Right lobe of liver (tissue), 6 donors: ENCODE measurements at regions not wholly inside any gene's neighbourhood (a gene's known extent, or its start where the extent isn't known, plus 50 kb on each side); places are given as distances from the start of the nearest gene placed in this dataset.
A peak's percentile ranks its signal among the peaks of the same experiment; 100 is the strongest.

Experiments used
- ATAC-seq, 4 donors: fragments of 200-7000 bp; cut with Tn5 transposase; one replicate each; pipeline ENCODE4 v1.9.1; 2020; ENCODE audit warnings: mild to moderate bottlenecking in 4 of 4, moderate library complexity in 4 of 4
- DNase-seq, 3 donors: peaks; one replicate each; pipeline ENCODE4 v3.0.0-alpha.2; 2020
- H3K27ac ChIP-seq, 3 donors: fragments of 200-600 bp; one replicate each; pipeline ENCODE4 v1.8.0; 2022
- H3K27me3 ChIP-seq, 2 donors: fragments of 200-600 bp; one replicate each; pipeline ENCODE4 v1.8.0; 2022
- H3K36me3 ChIP-seq, 4 donors: fragments of 200-600 bp; sonication (generic) in 1 of 4; one replicate each; pipeline versions ENCODE4 v1.5.1 to v1.8.0; 2017 to 2022; ENCODE audit warnings: control low read depth in 1 of 4
- H3K4me1 ChIP-seq, 4 donors: fragments of 200-600 bp; sonication (generic) in 1 of 4; one replicate each; pipeline versions ENCODE4 v1.5.1 to v1.8.0; 2017 to 2022; ENCODE audit warnings: control low read depth in 1 of 4
- H3K4me3 ChIP-seq, 3 donors: fragments of 200-600 bp; one replicate each; pipeline ENCODE4 v1.8.0; 2022
- H3K9me3 ChIP-seq, 4 donors: fragments of 200-600 bp; sonication (generic) in 1 of 4; one replicate each; pipeline versions ENCODE4 v1.5.1 to v1.8.0; 2017 to 2022; ENCODE audit warnings: control low read depth in 1 of 4
- CTCF ChIP-seq, 4 donors: fragments of 200-600 bp in 3 of 4; fragments of 450-650 bp in 1 of 4; IDR thresholded peaks; one replicate each; pipeline versions ENCODE4 v1.5.1 to v1.8.0; 2016 to 2022; ENCODE audit warnings: antibody characterized with exemption in 4 of 4, mild to moderate bottlenecking in 2 of 4
- POLR2A ChIP-seq: fragments of 450-650 bp; IDR thresholded peaks from one replicate; pipeline ENCODE4 v1.6.1; 2017; ENCODE audit warnings: antibody characterized with exemption, mild to moderate bottlenecking
- WGBS: methylation state at CpG from one replicate; pipeline ENCODE4 v1.1.6; 2018; ENCODE audit warnings: low coverage, low lambda C conversion rate; ENCODE audit not compliant: insufficient coverage; ENCODE audit errors: missing lambda C conversion rate; 5-methylcytosine and 5-hydroxymethylcytosine counted together
- intact Hi-C, 2 donors: fragments of 100-400 bp; cut with DNase I; formaldehyde crosslinking; loops; one replicate each; pipeline versions ENCODE4 v1.11.2 to v1.14.1; 2022
- donor health status: DM: no; HTN: yes; CAD: no.
- donor health status: DM: no; HTN: no; CAD: no.
- donor health status: DM: no; HTN: no; CAD: no.
- donor health status: DM: no; HTN: yes; CAD: no.
- donor health status: DM: no; HTN: yes; CAD: no.

GRCh38 chr2:8067784-8068336, 614.0 kb upstream of the ID2 start:
- Histone ChIP-seq H3K9me3 (no peaks in the 10 kb centered on the region), H3K27ac (no peak overlapping the region), H3K4me3 (no peak overlapping the region), H3K4me1 (no peaks in the 10 kb centered on the region), H3K36me3 (no peaks in the 10 kb centered on the region), H3K27me3 (no peaks in the 10 kb centered on the region)
- intact Hi-C loops: no loop called here
- TF ChIP-seq CTCF (IDR thresholded peaks at IDR 0.05): no peak
- no peak for TF ChIP-seq POLR2A
- 84% methylated on average over 7 of the region's 15 CpGs for WGBS
- ATAC-seq (no peak), DNase-seq (no peak)

GRCh38 chr2:8072907-8073306, 608.9 kb upstream of the ID2 start:
- Histone ChIP-seq H3K4me1 (no peaks in the 10 kb centered on the region), H3K27me3 (no peaks in the 10 kb centered on the region), H3K9me3 (no peaks in the 10 kb centered on the region), H3K36me3 (no peaks in the 10 kb centered on the region), H3K4me3 (no peak overlapping the region), H3K27ac (no peak overlapping the region)
- ATAC-seq (no peak), DNase-seq (no peak)
- intact Hi-C loops: no loop called here
- 61% methylated on average over 1 of the region's 1 CpG for WGBS
- TF ChIP-seq POLR2A: no peak
- TF ChIP-seq CTCF (IDR thresholded peaks at IDR 0.05): no peak

GRCh38 chr2:8073916-8074315, 607.9 kb upstream of the ID2 start:
- Histone ChIP-seq H3K9me3 (no peaks in the 10 kb centered on the region), H3K27ac (no peak overlapping the region), H3K27me3 (no peaks in the 10 kb centered on the region), H3K4me3 (no peak overlapping the region), H3K36me3 (no peaks in the 10 kb centered on the region), H3K4me1 (no peaks in the 10 kb centered on the region)
- ATAC-seq: no peak
- 89% methylated on average over 5 of the region's 7 CpGs for WGBS
- DNase-seq: no peak
- intact Hi-C loops: no loop called here
- TF ChIP-seq CTCF (IDR thresholded peaks at IDR 0.05) (no peak), POLR2A (no peak)

GRCh38 chr2:8076448-8077342, 605.2 kb upstream of the ID2 start:
- Histone ChIP-seq H3K27me3 (no peaks in the 10 kb centered on the region), H3K4me3 (no peak overlapping the region), H3K36me3 (no peaks in the 10 kb centered on the region), H3K27ac (no peak overlapping the region), H3K4me1 (no peaks in the 10 kb centered on the region), H3K9me3 (no peaks in the 10 kb centered on the region)
- DNase-seq (no peak), ATAC-seq (peak in 3 of 4 donors; percentile 40 to 63 (median 43))
- WGBS: 64% methylated on average over 6 of the region's 6 CpGs
- intact Hi-C loops: no loop called here
- TF ChIP-seq POLR2A: no peak
- TF ChIP-seq CTCF (IDR thresholded peaks at IDR 0.05): no peak
